H1 (cell line): ENCODE measurements at regions not wholly inside any gene's neighbourhood (a gene's known extent, or its start where the extent isn't known, plus 50 kb on each side); places are given as distances from the start of the nearest gene placed in this dataset.

Experiments
- CTCF ChIA-PET: fragments of 300-600 bp; sonication (Branson Sonifier 250); formaldehyde crosslinking; loops from one replicate; lab custom pipeline; 2021; ENCODE audit not compliant: partially characterized antibody; lab: Charles Lee
- POLR2A ChIA-PET: fragments of 300-600 bp; sonication (Branson Sonifier 250); formaldehyde crosslinking; loops from one replicate; lab custom pipeline; 2021; ENCODE audit warnings: inconsistent platforms; ENCODE audit not compliant: partially characterized antibody; lab: Charles Lee
- DNase-seq, 2 experiments: peaks; one replicate each; pipeline versions ENCODE4 v3.0.0 to v3.0.0-alpha.2; 2010 to 2022; ENCODE audit warnings: low spot score in 2 of 2, low read depth in 1 of 2, mixed read lengths in 1 of 2
- FAIRE-seq: peaks from 2 replicates; lab custom pipeline; 2011; peaks lifted over from hg19 to GRCh38; lab: Jason Lieb, UNC
- H2AFZ ChIP-seq: 2 replicates; pipeline ENCODE4 v1.8.1; 2012; ENCODE audit warnings: low read length, inconsistent platforms
- H2AK5ac ChIP-seq: 2 replicates; pipeline ENCODE4 v1.6.1; 2013; ENCODE audit warnings: low read depth, low read length
- H2BK120ac ChIP-seq: replicated peaks from 2 replicates; pipeline ENCODE3; 2013; ENCODE audit warnings: low read depth, low read length, inconsistent platforms
- H2BK12ac ChIP-seq: 2 replicates; pipeline ENCODE4 v1.6.1; 2013; ENCODE audit warnings: low read depth, low read length
- H2BK15ac ChIP-seq: 2 replicates; pipeline ENCODE4 v1.6.1; 2013; ENCODE audit warnings: low read length
- H2BK20ac ChIP-seq: 2 replicates; pipeline ENCODE4 v1.6.1; 2013; ENCODE audit warnings: low read length
- H2BK5ac ChIP-seq: 2 replicates; pipeline ENCODE4 v1.6.1; 2013; ENCODE audit warnings: low read depth, low read length
- H3K14ac ChIP-seq: 2 replicates; pipeline ENCODE4 v1.6.1; 2013; ENCODE audit warnings: inconsistent platforms; ENCODE audit not compliant: insufficient read length
- H3K18ac ChIP-seq: 2 replicates; pipeline ENCODE4 v1.6.1; 2013; ENCODE audit warnings: low read length; ENCODE audit errors: extremely low read depth
- H3K23ac ChIP-seq: 2 replicates; pipeline ENCODE4 v1.6.1; 2013; ENCODE audit warnings: inconsistent platforms; ENCODE audit not compliant: insufficient read length
- H3K23me2 ChIP-seq: 2 replicates; pipeline ENCODE4 v1.6.1; 2013; ENCODE audit warnings: low read depth, low read length
- H3K27ac ChIP-seq: 2 replicates; pipeline ENCODE4 v1.6.1; 2011; ENCODE audit warnings: low read depth, low read length, inconsistent platforms
- H3K27me3 ChIP-seq, 4 experiments: replicated peaks in 1 of 4; 1 replicate in 1 of 4; 2 replicates in 3 of 4; pipeline versions ENCODE4 v1.6.1 to v1.8.1; 2011 to 2013; ENCODE audit warnings: low read length in 3 of 4, mild to moderate bottlenecking in 3 of 4, inconsistent platforms in 2 of 4, mixed read lengths in 2 of 4, moderate library complexity in 1 of 4; ENCODE audit not compliant: control insufficient read depth in 3 of 4, insufficient read depth in 3 of 4; ENCODE audit errors: extremely low read depth in 1 of 4
- H3K36me3 ChIP-seq, 4 experiments: 2 replicates each; pipeline versions ENCODE4 v1.6.1 to v1.8.1; 2011 to 2013; ENCODE audit warnings: mild to moderate bottlenecking in 4 of 4, low read length in 3 of 4, moderate library complexity in 2 of 4, control low read depth in 1 of 4, inconsistent platforms in 1 of 4; ENCODE audit not compliant: insufficient read depth in 4 of 4, control insufficient read depth in 2 of 4
- H3K4ac ChIP-seq: replicated peaks from 2 replicates; pipeline ENCODE3; 2013; ENCODE audit warnings: low read length, low read depth, mixed read lengths, inconsistent platforms; ENCODE audit not compliant: insufficient read length
- H3K4me1 ChIP-seq, 4 experiments: replicated peaks in 1 of 4; 1 replicate in 1 of 4; 2 replicates in 3 of 4; pipeline versions ENCODE4 v1.6.1 to v1.8.1; 2011 to 2013; ENCODE audit warnings: low read length in 3 of 4, inconsistent platforms in 2 of 4, mixed read lengths in 1 of 4; ENCODE audit not compliant: insufficient read depth in 4 of 4, control insufficient read depth in 3 of 4
- H3K4me2 ChIP-seq, 2 experiments: 2 replicates each; pipeline versions ENCODE4 v1.6.1 to v1.8.1; 2011 to 2013; ENCODE audit warnings: low read depth in 2 of 2, low read length in 2 of 2, control low read depth in 1 of 2, inconsistent platforms in 1 of 2, mild to moderate bottlenecking in 1 of 2; ENCODE audit not compliant: insufficient read depth in 1 of 2
- H3K4me3 ChIP-seq, 4 experiments: fragments of 200-600, 300-600 bp in 1 of 4; sonication (generic), shearing (Covaris generic), sonication (Bioruptor Twin) in 1 of 4; 2 replicates each; pipeline versions ENCODE4 v1.5.1 to v1.8.1; 2011 to 2016; ENCODE audit warnings: low read length in 4 of 4, low read depth in 3 of 4, control low read depth in 2 of 4, inconsistent platforms in 2 of 4, mild to moderate bottlenecking in 2 of 4, mixed read lengths in 1 of 4, moderate library complexity in 1 of 4; ENCODE audit not compliant: insufficient read depth in 2 of 4; ENCODE audit errors: extremely low read depth in 1 of 4
- H3K56ac ChIP-seq: replicated peaks from 2 replicates; pipeline ENCODE3; 2013; ENCODE audit warnings: low read depth, mild to moderate bottlenecking, mixed read lengths, low read length, inconsistent platforms; ENCODE audit not compliant: insufficient read length
- H3K79me1 ChIP-seq: 2 replicates; pipeline ENCODE4 v1.6.1; 2013; ENCODE audit warnings: low read depth, low read length, control low read depth
- H3K79me2 ChIP-seq, 2 experiments: 2 replicates each; pipeline versions ENCODE4 v1.6.1 to v1.8.1; 2012 to 2013; ENCODE audit warnings: low read length in 2 of 2, mild to moderate bottlenecking in 2 of 2, inconsistent platforms in 1 of 2; ENCODE audit not compliant: insufficient read depth in 2 of 2, control insufficient read depth in 1 of 2
- H3K9ac ChIP-seq, 4 experiments: replicated peaks in 1 of 4; 1 replicate in 1 of 4; 2 replicates in 3 of 4; pipeline versions ENCODE4 v1.6.1 to v1.8.1; 2011 to 2013; ENCODE audit warnings: low read depth in 3 of 4, low read length in 3 of 4, control low read depth in 2 of 4, mild to moderate bottlenecking in 2 of 4, moderate library complexity in 2 of 4, inconsistent platforms in 1 of 4; ENCODE audit errors: extremely low read depth in 1 of 4
- H3K9me3 ChIP-seq, 2 experiments: 2 replicates each; pipeline versions ENCODE4 v1.6.1 to v1.8.1; 2012 to 2013; ENCODE audit warnings: mild to moderate bottlenecking in 2 of 2, moderate library complexity in 2 of 2, control low read depth in 1 of 2, inconsistent platforms in 1 of 2, low read depth in 1 of 2, low read length in 1 of 2, mixed read lengths in 1 of 2; ENCODE audit not compliant: insufficient read depth in 2 of 2
- H4K20me1 ChIP-seq, 2 experiments: replicated peaks in 1 of 2; 2 replicates each; pipeline versions ENCODE3 to v1.8.1; 2011 to 2013; ENCODE audit warnings: inconsistent platforms in 2 of 2, low read length in 2 of 2, mild to moderate bottlenecking in 1 of 2; ENCODE audit not compliant: insufficient read depth in 2 of 2, control insufficient read depth in 1 of 2
- H4K5ac ChIP-seq: 2 replicates; pipeline ENCODE4 v1.6.1; 2013; ENCODE audit warnings: low read length, low read depth, mixed read lengths, inconsistent platforms; ENCODE audit not compliant: insufficient read length
- H4K8ac ChIP-seq: 2 replicates; pipeline ENCODE4 v1.8.0; 2013; ENCODE audit warnings: mild to moderate bottlenecking, moderate library complexity, low read length, inconsistent platforms; ENCODE audit not compliant: insufficient read depth; ENCODE audit errors: extremely low read depth
- H4K91ac ChIP-seq: replicated peaks from 2 replicates; pipeline ENCODE3; 2013; ENCODE audit warnings: low read length, mixed read lengths, inconsistent platforms; ENCODE audit not compliant: insufficient read length
- BCL11A ChIP-seq, 2 experiments: IDR thresholded peaks; one replicate each; pipeline ENCODE4 v1.6.1; 2011; ENCODE audit warnings: low read depth in 2 of 2, low read length in 2 of 2, mild to moderate bottlenecking in 2 of 2
- CBX8 ChIP-seq: fragments of 300-800, 300-1000 bp; sonication (generic); IDR thresholded peaks from 2 replicates; pipeline ENCODE4 v1.7.1; 2016; ENCODE audit warnings: low read depth, low read length, borderline replicate concordance
- CHD1 ChIP-seq: IDR thresholded peaks from 2 replicates; pipeline ENCODE4 v1.6.1; 2012; ENCODE audit warnings: low read depth, low read length, improper control_type of control experiment
- CTBP2 ChIP-seq: IDR thresholded peaks from 2 replicates; pipeline ENCODE4 v1.7.0; 2011; ENCODE audit warnings: borderline replicate concordance, mild to moderate bottlenecking, moderate library complexity, mixed read lengths, low read length; ENCODE audit not compliant: insufficient read depth, insufficient read length
- FOSL1 ChIP-seq: IDR thresholded peaks from 2 replicates; pipeline ENCODE4 v1.6.1; 2011; ENCODE audit warnings: mild to moderate bottlenecking, low read depth, low read length, moderate library complexity; ENCODE audit not compliant: insufficient read depth
- GABPA ChIP-seq: IDR thresholded peaks from 2 replicates; pipeline ENCODE4 v1.6.1; 2011; ENCODE audit warnings: mild to moderate bottlenecking, low read length, moderate library complexity, borderline replicate concordance; ENCODE audit not compliant: insufficient read depth
- HDAC6 ChIP-seq: IDR thresholded peaks from one replicate; pipeline ENCODE4 v1.7.1; 2012; ENCODE audit warnings: low read depth, mild to moderate bottlenecking, inconsistent platforms, low read length, moderate library complexity
- KDM1A ChIP-seq: fragments of 200-600, 300-600 bp; sonication (generic); IDR thresholded peaks from 2 replicates; pipeline ENCODE4 v1.7.1; 2016; ENCODE audit warnings: mild to moderate bottlenecking, low read length, borderline replicate concordance
- KDM4A ChIP-seq: IDR thresholded peaks from one replicate; pipeline ENCODE4 v1.7.1; 2012; ENCODE audit warnings: low read depth, mild to moderate bottlenecking, moderate library complexity, low read length, inconsistent platforms; ENCODE audit not compliant: severe bottlenecking
- NANOG ChIP-seq: IDR thresholded peaks from 2 replicates; pipeline ENCODE4 v1.6.1; 2011; ENCODE audit warnings: low read length, low read depth, mild to moderate bottlenecking, inconsistent platforms; ENCODE audit not compliant: insufficient read depth, poor library complexity, severe bottlenecking
- PHF8 ChIP-seq: fragments of 200-600 bp; sonication (generic); conservative IDR thresholded peaks from 2 replicates; pipeline ENCODE4 v1.7.1; 2012; ENCODE audit warnings: low read depth, mild to moderate bottlenecking, inconsistent platforms, low read length, moderate library complexity
- POLR2A ChIP-seq, 2 experiments: IDR thresholded peaks; 1 replicate in 1 of 2; 2 replicates in 1 of 2; pipeline ENCODE4 v1.6.1; 2011; ENCODE audit warnings: low read depth in 2 of 2, low read length in 2 of 2, mild to moderate bottlenecking in 2 of 2; ENCODE audit errors: control extremely low read depth in 1 of 2
- RBBP5 ChIP-seq: IDR thresholded peaks from 2 replicates; pipeline ENCODE4 v1.7.1; 2012; ENCODE audit warnings: low read depth, mild to moderate bottlenecking, inconsistent platforms, low read length, moderate library complexity, borderline replicate concordance
- SIRT6 ChIP-seq: IDR thresholded peaks from one replicate; pipeline ENCODE4 v1.7.1; 2012; ENCODE audit warnings: low read length, inconsistent platforms
- SP2 ChIP-seq: IDR thresholded peaks from 2 replicates; pipeline ENCODE4 v1.6.1; 2012; ENCODE audit warnings: mild to moderate bottlenecking, low read length, inconsistent platforms
- ZNF274 ChIP-seq: IDR thresholded peaks from 2 replicates; pipeline ENCODE4 v1.7.0; 2012; ENCODE audit warnings: low read length, borderline replicate concordance; ENCODE audit errors: extremely low read depth

- H4K5ac ChIP-seq, result no peak overlapping the region
- no peaks in the 10 kb centered on the region for H3K27me3 ChIP-seq
- no peak overlapping the region for H3K14ac ChIP-seq
- H3K18ac ChIP-seq, result no peak overlapping the region
- H4K20me1 ChIP-seq, result no peaks in the 10 kb centered on the region
- DNase-seq, result no peak
- H3K4me2 ChIP-seq, result no peak overlapping the region
- H2BK12ac ChIP-seq, result no peak overlapping the region
- no peaks in the 10 kb centered on the region for H3K79me2 ChIP-seq
- ChIA-PET POLR2A (no interaction called here), CTCF (no interaction called here)
- peaks cover 0 to 6% (median 0%) of the 10 kb centered on the region in 4 experiments; a peak in 2 of 8 replicates for H3K36me3 ChIP-seq
- no peak overlapping the region for H3K27ac ChIP-seq
- H2BK20ac ChIP-seq, result no peak overlapping the region
- H3K56ac ChIP-seq, result no peak overlapping the region
- no peaks in the 10 kb centered on the region for H3K79me1 ChIP-seq
- no peak overlapping the region for H4K91ac ChIP-seq
- H3K23me2 ChIP-seq, result no peaks in the 10 kb centered on the region
- H3K4ac ChIP-seq, result no peak overlapping the region
- FAIRE-seq, result no peak
- no peaks in the 10 kb centered on the region for H3K4me1 ChIP-seq
- TF ChIP-seq FOSL1 (no peak), RBBP5 (no peak), BCL11A (IDR thresholded peaks at IDR 0.05; ENCODE audit: low read depth in 2 of 2, low read length in 2 of 2) (no peak), NANOG (no peak), PHF8 (no peak), KDM4A (no peak), ZNF274 (no peak), POLR2A (IDR thresholded peaks at IDR 0.05; ENCODE audit: control extremely low read depth in 1 of 2, low read depth in 2 of 2, low read length in 2 of 2) (no peak), HDAC6 (no peak), GABPA (no peak), CTBP2 (no peak), KDM1A (no peak), CHD1 (no peak), CBX8 (no peak), SIRT6 (no peak), SP2 (no peak)
- no peak overlapping the region for H4K8ac ChIP-seq
- no peak overlapping the region for H3K4me3 ChIP-seq
- H3K9ac ChIP-seq, result no peak overlapping the region
- H3K9me3 ChIP-seq, result peaks cover 18 to 19% of the 10 kb centered on the region in 2 experiments
- no peak overlapping the region for H3K23ac ChIP-seq
- no peak overlapping the region for H2BK15ac ChIP-seq
- H2BK5ac ChIP-seq, result no peak overlapping the region
- no peak overlapping the region for H2AK5ac ChIP-seq
- H2BK120ac ChIP-seq, result no peak overlapping the region
- no peak overlapping the region for H2AFZ ChIP-seq
Observed at GRCh38 chr3:19799887-19800286, 134.1 kb downstream of the EFHB start.
